ENCODE measurements at regions not wholly inside any gene's neighbourhood (a gene's known extent, or its start where the extent isn't known, plus 50 kb on each side); places are given as distances from the start of the nearest gene placed in this dataset.

- H3K4me2 ChIP-seq, result no peak overlapping the region
- TF ChIP-seq CTCF (IDR thresholded peaks at IDR 0.05; ENCODE audit: poor library complexity) (peak; percentile 18), EZH2 (IDR thresholded peaks at IDR 0.05; ENCODE audit: borderline replicate concordance) (no peak)
- no peaks in the 10 kb centered on the region for H3K36me3 ChIP-seq (replicated peaks; ENCODE audit: insufficient read depth, low read depth)
- no peaks in the 10 kb centered on the region for H3K4me1 ChIP-seq (ENCODE audit: insufficient read depth)
- H3K27ac ChIP-seq, result no peak overlapping the region
- H3K79me2 ChIP-seq, result no peaks in the 10 kb centered on the region
- no peaks in the 10 kb centered on the region for H3K27me3 ChIP-seq
- no peaks in the 10 kb centered on the region for H3K9me2 ChIP-seq (replicated peaks; ENCODE audit: insufficient read depth)
- DNase-seq (ENCODE audit: low spot score), result peak; percentile 28
- H4K20me1 ChIP-seq (ENCODE audit: insufficient read depth, poor library complexity, severe bottlenecking), result no peaks in the 10 kb centered on the region
- H2AFZ ChIP-seq, result no peak overlapping the region
- no peaks in the 10 kb centered on the region for H3K9me3 ChIP-seq (ENCODE audit: low read depth)
- 71% methylated on average over 6 of the region's 6 CpGs for WGBS (ENCODE audit: low lambda C conversion rate, missing lambda C conversion rate)
- H3K4me3 ChIP-seq, result no peak overlapping the region
Measured at GRCh38 chr12:61546296-61546695, 713.9 kb upstream of the USP15 start.

GRCh38 chr12:61553091-61553490 is 707.1 kb upstream of the USP15 start:
- H2AFZ ChIP-seq, result no peak overlapping the region
- H3K4me1 ChIP-seq (ENCODE audit: insufficient read depth), result no peaks in the 10 kb centered on the region
- DNase-seq (ENCODE audit: low spot score), result no peak
- H4K20me1 ChIP-seq (ENCODE audit: insufficient read depth, poor library complexity, severe bottlenecking), result no peaks in the 10 kb centered on the region
- no peaks in the 10 kb centered on the region for H3K27me3 ChIP-seq
- no peak overlapping the region for H3K27ac ChIP-seq
- no peak for TF ChIP-seq EZH2phosphoT487 (IDR thresholded peaks at IDR 0.05; ENCODE audit: low read depth, severe bottlenecking, unreplicated experiment)
- TF ChIP-seq CTCF (IDR thresholded peaks at IDR 0.05; ENCODE audit: poor library complexity), result no peak
- TF ChIP-seq EZH2 (IDR thresholded peaks at IDR 0.05; ENCODE audit: borderline replicate concordance), result no peak
- no peak overlapping the region for H3K4me2 ChIP-seq
- H3K4me3 ChIP-seq, result no peak overlapping the region
- H3K36me3 ChIP-seq (replicated peaks; ENCODE audit: insufficient read depth, low read depth), result no peaks in the 10 kb centered on the region
- H3K9me3 ChIP-seq (ENCODE audit: low read depth), result no peaks in the 10 kb centered on the region
- H3K9me2 ChIP-seq (replicated peaks; ENCODE audit: insufficient read depth), result no peaks in the 10 kb centered on the region
- no peaks in the 10 kb centered on the region for H3K79me2 ChIP-seq

- WGBS (ENCODE audit: low lambda C conversion rate, missing lambda C conversion rate), result 80% methylated on average over 6 of the region's 6 CpGs
- DNase-seq (ENCODE audit: low spot score), result no peak
- TF ChIP-seq EZH2phosphoT487 (IDR thresholded peaks at IDR 0.05; ENCODE audit: low read depth, severe bottlenecking, unreplicated experiment) (no peak), EZH2 (IDR thresholded peaks at IDR 0.05; ENCODE audit: borderline replicate concordance) (no peak), CTCF (IDR thresholded peaks at IDR 0.05; ENCODE audit: poor library complexity) (no peak)
- Histone ChIP-seq H3K4me3 (no peak overlapping the region), H2AFZ (no peak overlapping the region), H3K9me2 (replicated peaks; ENCODE audit: insufficient read depth) (no peaks in the 10 kb centered on the region), H3K27ac (no peak overlapping the region), H3K4me1 (ENCODE audit: insufficient read depth) (no peaks in the 10 kb centered on the region), H3K27me3 (no peaks in the 10 kb centered on the region), H3K9me3 (ENCODE audit: low read depth) (no peaks in the 10 kb centered on the region), H3K79me2 (no peaks in the 10 kb centered on the region), H4K20me1 (ENCODE audit: insufficient read depth, poor library complexity, severe bottlenecking) (no peaks in the 10 kb centered on the region), H3K4me2 (no peak overlapping the region), H3K36me3 (replicated peaks; ENCODE audit: insufficient read depth, low read depth) (no peaks in the 10 kb centered on the region)
Measured at GRCh38 chr12:61554268-61555008, 705.8 kb upstream of the USP15 start.

Measured in hepatocyte (in vitro differentiated cells).